Lower leg skin (tissue), 4 donors: ENCODE measurements at regions not wholly inside any gene's neighbourhood (a gene's known extent, or its start where the extent isn't known, plus 50 kb on each side); places are given as distances from the start of the nearest gene placed in this dataset.

Source experiments
- DNase-seq, 2 donors: peaks; one replicate each; pipeline ENCODE4 v3.0.0-alpha.2; 2019; ENCODE audit warnings: low spot score in 2 of 2
- H3K4me3 ChIP-seq: fragments of 200-600 bp; sonication (generic); 2 replicates; pipeline ENCODE4 v1.5.1; 2017; ENCODE audit warnings: mild to moderate bottlenecking, low read depth; ENCODE audit not compliant: poor library complexity, severe bottlenecking
- CTCF ChIP-seq, 3 donors: fragments of 450-650 bp; IDR thresholded peaks; one replicate each; pipeline ENCODE4 v1.5.1; 2016; ENCODE audit warnings: antibody characterized with exemption in 3 of 3, mild to moderate bottlenecking in 3 of 3, moderate library complexity in 2 of 3
- POLR2A ChIP-seq, 2 donors: fragments of 450-650 bp; IDR thresholded peaks; one replicate each; pipeline ENCODE4 v1.6.1; 2016 to 2017; ENCODE audit warnings: antibody characterized with exemption in 2 of 2, mild to moderate bottlenecking in 1 of 2, moderate library complexity in 1 of 2
- WGBS, 2 donors: methylation state at CpG; one replicate each; pipeline ENCODE4 v1.1.5; 2018; 5-methylcytosine and 5-hydroxymethylcytosine counted together
- intact Hi-C: fragments of 100-400 bp; cut with DNase I; formaldehyde crosslinking; loops from one replicate; pipeline ENCODE4 v1.15.0; 2023; ENCODE audit warnings: low total_unique reads

- intact Hi-C loops, result no loop called here
- no peak for TF ChIP-seq POLR2A (IDR thresholded peaks at IDR 0.05)
- TF ChIP-seq CTCF (IDR thresholded peaks at IDR 0.05), result no peak
- H3K4me3 ChIP-seq, result no peak overlapping the region
- WGBS, 2 donors, result 84 to 87% methylated on average over 5 of the region's 5 CpGs
- DNase-seq, result no peak
Measured at GRCh38 chr5:17157294-17157693, 60.1 kb upstream of the BASP1 start.

- no peak overlapping the region for H3K4me3 ChIP-seq
- TF ChIP-seq CTCF (IDR thresholded peaks at IDR 0.05) (no peak), POLR2A (IDR thresholded peaks at IDR 0.05) (no peak)
- no peak for DNase-seq
- WGBS, 2 donors, result 70 to 81% methylated on average over 7 of the region's 7 CpGs
- intact Hi-C loops, result no loop called here
Measured at GRCh38 chr5:17157916-17158529, 59.4 kb upstream of the BASP1 start.

GRCh38 chr5:17160756-17161040 lies 56.7 kb upstream of the BASP1 start:
- no peak overlapping the region for H3K4me3 ChIP-seq
- WGBS, 2 donors, result 63 to 69% methylated on average over 2 of the region's 2 CpGs
- TF ChIP-seq POLR2A (IDR thresholded peaks at IDR 0.05) (no peak), CTCF (IDR thresholded peaks at IDR 0.05) (no peak)
- intact Hi-C loops, result no loop called here
- no peak for DNase-seq

GRCh38 chr5:17161662-17162061 lies 55.8 kb upstream of the BASP1 start:
- intact Hi-C loops, result no loop called here
- 87 to 91% methylated on average over 3 of the region's 3 CpGs for WGBS, 2 donors
- TF ChIP-seq CTCF (IDR thresholded peaks at IDR 0.05), result no peak
- no peak for TF ChIP-seq POLR2A (IDR thresholded peaks at IDR 0.05)
- no peak overlapping the region for H3K4me3 ChIP-seq
- DNase-seq, result no peak

- DNase-seq, result no peak
- no peak overlapping the region for H3K4me3 ChIP-seq
- TF ChIP-seq POLR2A (IDR thresholded peaks at IDR 0.05) (no peak), CTCF (IDR thresholded peaks at IDR 0.05) (no peak)
- intact Hi-C loops, result no loop called here
Measured at GRCh38 chr5:17163221-17163620, 54.2 kb upstream of the BASP1 start.

GRCh38 chr5:17167171-17167891 lies 50.1 kb upstream of the BASP1 start:
- TF ChIP-seq CTCF (IDR thresholded peaks at IDR 0.05) (no peak), POLR2A (IDR thresholded peaks at IDR 0.05) (no peak)
- intact Hi-C loops, result no loop called here
- H3K4me3 ChIP-seq, result no peak overlapping the region
- DNase-seq, result no peak
- WGBS, 2 donors, result 75 to 83% methylated on average over 4 of the region's 4 CpGs
